ENCODE measurements at regions not wholly inside any gene's neighbourhood (a gene's known extent, or its start where the extent isn't known, plus 50 kb on each side); places are given as distances from the start of the nearest gene placed in this dataset.

DNA sequence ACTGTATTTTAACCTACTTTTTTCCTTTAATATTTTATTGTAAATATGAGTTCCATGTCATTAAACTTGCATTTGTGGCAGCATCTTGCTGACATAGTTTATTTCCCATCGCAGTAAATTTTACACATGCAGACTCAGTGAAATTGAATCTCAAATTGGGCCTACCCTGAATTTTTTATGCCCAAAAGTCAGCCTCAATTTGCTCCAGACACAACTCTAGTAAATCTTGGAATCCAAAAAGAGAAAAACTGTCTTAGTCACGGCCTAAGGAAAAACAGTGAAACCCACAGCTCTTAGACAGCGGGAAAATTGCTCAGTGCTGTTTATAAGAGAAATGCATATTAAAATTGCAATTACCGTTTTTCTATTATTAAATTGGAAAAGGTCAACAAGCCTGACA lies 85.3 kb upstream of the PCSK2 start:
- no peaks in the 10 kb centered on the region for H3K79me2 ChIP-seq (ENCODE audit: control insufficient read depth, insufficient read depth, low read length)
- RAD21 ChIA-PET (ENCODE audit: unreplicated experiment), result no interaction called here
- H3K36me3 ChIP-seq (ENCODE audit: control insufficient read depth in 2 of 2, insufficient read depth in 2 of 2, low read length in 1 of 2), result no peaks in the 10 kb centered on the region
- TF ChIP-seq SMAD5 (IDR thresholded peaks at IDR 0.05; ENCODE audit: low read depth) (no peak), KDM1A (IDR thresholded peaks at IDR 0.05; ENCODE audit: borderline replicate concordance) (no peak), HDAC6 (IDR thresholded peaks at IDR 0.05; ENCODE audit: unreplicated experiment) (no peak), GABPA (IDR thresholded peaks at IDR 0.05; ENCODE audit: low read depth) (no peak), IKZF1 (conservative IDR thresholded peaks at IDR 0.05) (no peak), MTA2 (IDR thresholded peaks at IDR 0.05; ENCODE audit: low read depth) (no peak), EGR1 (IDR thresholded peaks at IDR 0.05; ENCODE audit: borderline replicate concordance in 1 of 2, low read depth in 2 of 2, low read length in 2 of 2) (no peak)
- TF ChIP-seq, protein P1, sequence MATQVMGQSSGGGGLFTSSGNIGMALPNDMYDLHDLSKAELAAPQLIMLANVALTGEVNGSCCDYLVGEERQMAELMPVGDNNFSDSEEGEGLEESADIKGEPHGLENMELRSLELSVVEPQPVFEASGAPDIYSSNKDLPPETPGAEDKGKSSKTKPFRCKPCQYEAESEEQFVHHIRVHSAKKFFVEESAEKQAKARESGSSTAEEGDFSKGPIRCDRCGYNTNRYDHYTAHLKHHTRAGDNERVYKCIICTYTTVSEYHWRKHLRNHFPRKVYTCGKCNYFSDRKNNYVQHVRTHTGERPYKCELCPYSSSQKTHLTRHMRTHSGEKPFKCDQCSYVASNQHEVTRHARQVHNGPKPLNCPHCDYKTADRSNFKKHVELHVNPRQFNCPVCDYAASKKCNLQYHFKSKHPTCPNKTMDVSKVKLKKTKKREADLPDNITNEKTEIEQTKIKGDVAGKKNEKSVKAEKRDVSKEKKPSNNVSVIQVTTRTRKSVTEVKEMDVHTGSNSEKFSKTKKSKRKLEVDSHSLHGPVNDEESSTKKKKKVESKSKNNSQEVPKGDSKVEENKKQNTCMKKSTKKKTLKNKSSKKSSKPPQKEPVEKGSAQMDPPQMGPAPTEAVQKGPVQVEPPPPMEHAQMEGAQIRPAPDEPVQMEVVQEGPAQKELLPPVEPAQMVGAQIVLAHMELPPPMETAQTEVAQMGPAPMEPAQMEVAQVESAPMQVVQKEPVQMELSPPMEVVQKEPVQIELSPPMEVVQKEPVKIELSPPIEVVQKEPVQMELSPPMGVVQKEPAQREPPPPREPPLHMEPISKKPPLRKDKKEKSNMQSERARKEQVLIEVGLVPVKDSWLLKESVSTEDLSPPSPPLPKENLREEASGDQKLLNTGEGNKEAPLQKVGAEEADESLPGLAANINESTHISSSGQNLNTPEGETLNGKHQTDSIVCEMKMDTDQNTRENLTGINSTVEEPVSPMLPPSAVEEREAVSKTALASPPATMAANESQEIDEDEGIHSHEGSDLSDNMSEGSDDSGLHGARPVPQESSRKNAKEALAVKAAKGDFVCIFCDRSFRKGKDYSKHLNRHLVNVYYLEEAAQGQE (IDR thresholded peaks at IDR 0.05; ENCODE audit: low read depth, low read length), result no peak
- TF ChIP-seq, protein P2, sequence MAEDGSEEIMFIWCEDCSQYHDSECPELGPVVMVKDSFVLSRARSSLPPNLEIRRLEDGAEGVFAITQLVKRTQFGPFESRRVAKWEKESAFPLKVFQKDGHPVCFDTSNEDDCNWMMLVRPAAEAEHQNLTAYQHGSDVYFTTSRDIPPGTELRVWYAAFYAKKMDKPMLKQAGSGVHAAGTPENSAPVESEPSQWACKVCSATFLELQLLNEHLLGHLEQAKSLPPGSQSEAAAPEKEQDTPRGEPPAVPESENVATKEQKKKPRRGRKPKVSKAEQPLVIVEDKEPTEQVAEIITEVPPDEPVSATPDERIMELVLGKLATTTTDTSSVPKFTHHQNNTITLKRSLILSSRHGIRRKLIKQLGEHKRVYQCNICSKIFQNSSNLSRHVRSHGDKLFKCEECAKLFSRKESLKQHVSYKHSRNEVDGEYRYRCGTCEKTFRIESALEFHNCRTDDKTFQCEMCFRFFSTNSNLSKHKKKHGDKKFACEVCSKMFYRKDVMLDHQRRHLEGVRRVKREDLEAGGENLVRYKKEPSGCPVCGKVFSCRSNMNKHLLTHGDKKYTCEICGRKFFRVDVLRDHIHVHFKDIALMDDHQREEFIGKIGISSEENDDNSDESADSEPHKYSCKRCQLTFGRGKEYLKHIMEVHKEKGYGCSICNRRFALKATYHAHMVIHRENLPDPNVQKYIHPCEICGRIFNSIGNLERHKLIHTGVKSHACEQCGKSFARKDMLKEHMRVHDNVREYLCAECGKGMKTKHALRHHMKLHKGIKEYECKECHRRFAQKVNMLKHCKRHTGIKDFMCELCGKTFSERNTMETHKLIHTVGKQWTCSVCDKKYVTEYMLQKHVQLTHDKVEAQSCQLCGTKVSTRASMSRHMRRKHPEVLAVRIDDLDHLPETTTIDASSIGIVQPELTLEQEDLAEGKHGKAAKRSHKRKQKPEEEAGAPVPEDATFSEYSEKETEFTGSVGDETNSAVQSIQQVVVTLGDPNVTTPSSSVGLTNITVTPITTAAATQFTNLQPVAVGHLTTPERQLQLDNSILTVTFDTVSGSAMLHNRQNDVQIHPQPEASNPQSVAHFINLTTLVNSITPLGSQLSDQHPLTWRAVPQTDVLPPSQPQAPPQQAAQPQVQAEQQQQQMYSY (CRISPR knock-in tag; IDR thresholded peaks at IDR 0.05), result no peak
- TF ChIP-seq, protein P3, sequence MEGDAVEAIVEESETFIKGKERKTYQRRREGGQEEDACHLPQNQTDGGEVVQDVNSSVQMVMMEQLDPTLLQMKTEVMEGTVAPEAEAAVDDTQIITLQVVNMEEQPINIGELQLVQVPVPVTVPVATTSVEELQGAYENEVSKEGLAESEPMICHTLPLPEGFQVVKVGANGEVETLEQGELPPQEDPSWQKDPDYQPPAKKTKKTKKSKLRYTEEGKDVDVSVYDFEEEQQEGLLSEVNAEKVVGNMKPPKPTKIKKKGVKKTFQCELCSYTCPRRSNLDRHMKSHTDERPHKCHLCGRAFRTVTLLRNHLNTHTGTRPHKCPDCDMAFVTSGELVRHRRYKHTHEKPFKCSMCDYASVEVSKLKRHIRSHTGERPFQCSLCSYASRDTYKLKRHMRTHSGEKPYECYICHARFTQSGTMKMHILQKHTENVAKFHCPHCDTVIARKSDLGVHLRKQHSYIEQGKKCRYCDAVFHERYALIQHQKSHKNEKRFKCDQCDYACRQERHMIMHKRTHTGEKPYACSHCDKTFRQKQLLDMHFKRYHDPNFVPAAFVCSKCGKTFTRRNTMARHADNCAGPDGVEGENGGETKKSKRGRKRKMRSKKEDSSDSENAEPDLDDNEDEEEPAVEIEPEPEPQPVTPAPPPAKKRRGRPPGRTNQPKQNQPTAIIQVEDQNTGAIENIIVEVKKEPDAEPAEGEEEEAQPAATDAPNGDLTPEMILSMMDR (IDR thresholded peaks at IDR 0.05 in 2 of 3, conservative IDR thresholded peaks at IDR 0.05 in 1 of 3; ENCODE audit: control insufficient read depth in 2 of 3, extremely low read depth in 1 of 3, insufficient read depth in 1 of 3, low read depth in 3 of 3, low read length in 3 of 3), result no peak
- WGBS (ENCODE audit: insufficient coverage, insufficient replicate concordance, low lambda C conversion rate, missing lambda C conversion rate), result 32% methylated on average over 4 of the region's 4 CpGs
- FAIRE-seq (no peak), ATAC-seq (no peak), DNase-seq (ENCODE audit: low read depth, low spot score) (no peak)
- CTCF ChIA-PET, result no interaction called here
- H2AFZ ChIP-seq (ENCODE audit: control insufficient read depth, low read depth, low read length), result no peak overlapping the region
- H3K27me3 ChIP-seq (replicated peaks in 1 of 2; ENCODE audit: control insufficient read depth in 2 of 2, insufficient read depth in 2 of 2, low read length in 1 of 2), result no peaks in the 10 kb centered on the region
- no peak overlapping the region for H3K27ac ChIP-seq (ENCODE audit: control insufficient read depth, insufficient read depth)
- in situ Hi-C loops (cut with MboI) (no loop called here), intact Hi-C loops (cut with micrococcal nuclease; ENCODE audit: unreplicated experiment) (no loop called here)
- SMC1A ChIA-PET (ENCODE audit: uncharacterized antibody, unreplicated experiment), result no interaction called here
- no peak overlapping the region for H3K4me3 ChIP-seq
- POLR2A ChIA-PET, result no interaction called here
- H4K20me1 ChIP-seq (ENCODE audit: control insufficient read depth, insufficient read depth), result no peaks in the 10 kb centered on the region
- H3K4me2 ChIP-seq (ENCODE audit: control insufficient read depth, insufficient read depth), result no peak overlapping the region
- no peaks in the 10 kb centered on the region for H3K4me1 ChIP-seq (ENCODE audit: control insufficient read depth, insufficient read depth, low read length)
- no TSS peak for BruUV-seq (replicated peaks)
- H3K9ac ChIP-seq (ENCODE audit: control insufficient read depth, insufficient read depth, low read length), result no peak overlapping the region
- no peaks in the 10 kb centered on the region for H3K9me3 ChIP-seq (replicated peaks; ENCODE audit: control insufficient read depth, insufficient read depth, low read length)
